IMR-90 (cell line): ENCODE measurements at regions not wholly inside any gene's neighbourhood (a gene's known extent, or its start where the extent isn't known, plus 50 kb on each side); places are given as distances from the start of the nearest gene placed in this dataset.

ENCODE experiments used
- ATAC-seq: fragments of 200-7000 bp; cut with Tn5 transposase; 2 replicates; pipeline ENCODE4 v1.9.1; 2020; ENCODE audit warnings: low read depth, mild to moderate bottlenecking, moderate library complexity
- BruUV-seq: library from RNA; stranded (reverse); fragments of 400-500 nt; replicated peaks from 2 replicates; lab custom pipeline; 2021; lab: Mats Ljungman, UMichigan
- CTCF ChIA-PET: fragments of 300-600 bp; formaldehyde crosslinking; extraction: SDS; loops from one replicate; lab custom pipeline; 2021; ENCODE audit warnings: antibody characterized with exemption; lab: Yijun Ruan, JAX
- POLR2A ChIA-PET: fragments of 300-600 bp; sonication (Branson Sonifier 250); formaldehyde crosslinking; loops from one replicate; lab custom pipeline; 2022; ENCODE audit warnings: antibody characterized with exemption; ENCODE audit not compliant: unreplicated experiment; lab: Charles Lee
- DNase-seq: peaks from one replicate; pipeline ENCODE4 v3.0.0; 2013
- H2AFZ ChIP-seq: replicated peaks from 2 replicates; pipeline ENCODE3; 2013; ENCODE audit warnings: low read length, mild to moderate bottlenecking; ENCODE audit not compliant: poor library complexity
- H2AK5ac ChIP-seq: 2 replicates; pipeline ENCODE4 v1.6.1; 2013; ENCODE audit warnings: low read depth, low read length, inconsistent platforms
- H2AK9ac ChIP-seq: replicated peaks from 2 replicates; pipeline ENCODE3; 2013; ENCODE audit warnings: mild to moderate bottlenecking, low read depth, low read length, moderate library complexity; ENCODE audit not compliant: poor library complexity
- H2BK120ac ChIP-seq: 2 replicates; pipeline ENCODE4 v1.6.1; 2013; ENCODE audit warnings: low read depth, low read length, inconsistent platforms
- H2BK15ac ChIP-seq: 3 replicates; pipeline ENCODE4 v1.6.1; 2013; ENCODE audit warnings: low read depth, low read length, inconsistent platforms
- H2BK20ac ChIP-seq: 2 replicates; pipeline ENCODE4 v1.6.1; 2013; ENCODE audit warnings: low read depth, mild to moderate bottlenecking, inconsistent platforms, low read length, moderate library complexity
- H2BK5ac ChIP-seq: 2 replicates; pipeline ENCODE4 v1.6.1; 2013; ENCODE audit warnings: mild to moderate bottlenecking, low read depth, low read length, inconsistent platforms; ENCODE audit not compliant: poor library complexity, severe bottlenecking
- H3K14ac ChIP-seq: replicated peaks from 2 replicates; pipeline ENCODE4 v1.6.1; 2013; ENCODE audit warnings: low read depth, low read length, inconsistent platforms
- H3K18ac ChIP-seq: 2 replicates; pipeline ENCODE4 v1.6.1; 2013; ENCODE audit warnings: low read depth, low read length, control low read depth
- H3K23ac ChIP-seq: 2 replicates; pipeline ENCODE4 v1.6.1; 2013; ENCODE audit warnings: low read depth, low read length, inconsistent platforms
- H3K27ac ChIP-seq: 2 replicates; pipeline ENCODE4 v1.5.1; 2013; ENCODE audit warnings: mild to moderate bottlenecking, control low read depth, low read length; ENCODE audit not compliant: insufficient read depth
- H3K27me3 ChIP-seq: 2 replicates; pipeline ENCODE4 v1.6.1; 2013; ENCODE audit warnings: low read length; ENCODE audit not compliant: control insufficient read depth, insufficient read depth
- H3K36me3 ChIP-seq: 2 replicates; pipeline ENCODE4 v1.6.1; 2013; ENCODE audit warnings: low read length, mixed read lengths; ENCODE audit not compliant: control insufficient read depth, insufficient read depth
- H3K4ac ChIP-seq: 2 replicates; pipeline ENCODE4 v1.6.1; 2013; ENCODE audit warnings: low read depth, low read length, inconsistent platforms
- H3K4me1 ChIP-seq: 2 replicates; pipeline ENCODE4 v1.6.1; 2013; ENCODE audit warnings: low read length, mixed read lengths; ENCODE audit not compliant: control insufficient read depth, insufficient read depth
- H3K4me2 ChIP-seq: 2 replicates; pipeline ENCODE4 v1.6.1; 2013; ENCODE audit warnings: low read depth, mild to moderate bottlenecking, control low read depth, low read length, moderate library complexity
- H3K4me3 ChIP-seq: 2 replicates; pipeline ENCODE4 v1.5.1; 2013; ENCODE audit warnings: low read depth, mild to moderate bottlenecking, control low read depth, low read length, moderate library complexity; ENCODE audit not compliant: insufficient read depth
- H3K56ac ChIP-seq: 2 replicates; pipeline ENCODE4 v1.6.1; 2013; ENCODE audit warnings: low read length, inconsistent platforms; ENCODE audit not compliant: insufficient read depth; ENCODE audit errors: extremely low read depth
- H3K79me1 ChIP-seq, 2 experiments: 2 replicates each; pipeline ENCODE4 v1.6.1; 2013; ENCODE audit warnings: low read length in 2 of 2, inconsistent platforms in 1 of 2, low read depth in 1 of 2
- H3K9ac ChIP-seq: 2 replicates; pipeline ENCODE4 v1.6.1; 2013; ENCODE audit warnings: low read depth, low read length, control low read depth
- H3K9me1 ChIP-seq: 2 replicates; pipeline ENCODE4 v1.6.1; 2013; ENCODE audit warnings: low read length, inconsistent platforms; ENCODE audit not compliant: insufficient read depth
- H3K9me3 ChIP-seq: 2 replicates; pipeline ENCODE4 v1.6.1; 2013; ENCODE audit warnings: low read length; ENCODE audit not compliant: control insufficient read depth, insufficient read depth
- H4K20me1 ChIP-seq: 2 replicates; pipeline ENCODE4 v1.6.1; 2013; ENCODE audit warnings: low read length, inconsistent platforms; ENCODE audit not compliant: insufficient read depth
- H4K5ac ChIP-seq: 2 replicates; pipeline ENCODE4 v1.6.1; 2013; ENCODE audit warnings: mild to moderate bottlenecking, low read depth, low read length, control low read depth
- H4K8ac ChIP-seq, 2 experiments: 2 replicates each; pipeline ENCODE4 v1.6.1; 2013; ENCODE audit warnings: low read depth in 2 of 2, low read length in 2 of 2, control low read depth in 1 of 2, inconsistent platforms in 1 of 2
- H4K91ac ChIP-seq: 2 replicates; pipeline ENCODE4 v1.6.1; 2013; ENCODE audit warnings: low read depth, low read length, inconsistent platforms; ENCODE audit not compliant: insufficient read depth
- BHLHE40 ChIP-seq: fragments of 150-350 bp; IDR thresholded peaks from 2 replicates; pipeline ENCODE4 v1.6.1; 2016; ENCODE audit warnings: mild to moderate bottlenecking, low read depth, low read length
- CEBPB ChIP-seq: IDR thresholded peaks from 2 replicates; pipeline ENCODE4 v1.6.1; 2012; ENCODE audit warnings: low read depth, low read length, improper control_type of control experiment
- CHD1 ChIP-seq: IDR thresholded peaks from 2 replicates; pipeline ENCODE4 v1.6.1; 2012; ENCODE audit warnings: low read depth, low read length, improper control_type of control experiment
- FOS ChIP-seq: fragments of 150-350 bp; IDR thresholded peaks from 2 replicates; pipeline ENCODE4 v1.6.1; 2016; ENCODE audit warnings: low read depth, low read length
- MAFK ChIP-seq: IDR thresholded peaks from 2 replicates; pipeline ENCODE4 v1.6.1; 2012; ENCODE audit warnings: low read depth, low read length, improper control_type of control experiment
- MAZ ChIP-seq: IDR thresholded peaks from 2 replicates; pipeline ENCODE4 v1.6.1; 2012; ENCODE audit warnings: low read depth, mild to moderate bottlenecking, low read length, improper control_type of control experiment, moderate library complexity, borderline replicate concordance
- MXI1 ChIP-seq: IDR thresholded peaks from 2 replicates; pipeline ENCODE4 v1.6.1; 2012; ENCODE audit warnings: low read depth, mild to moderate bottlenecking, low read length, moderate library complexity, borderline replicate concordance
- NFE2L2 ChIP-seq: fragments of 150-350 bp; IDR thresholded peaks from 2 replicates; pipeline ENCODE4 v1.6.1; 2016; ENCODE audit warnings: low read depth, mild to moderate bottlenecking, low read length
- POLR2A ChIP-seq: IDR thresholded peaks from 2 replicates; pipeline ENCODE4 v1.6.1; 2012; ENCODE audit warnings: mild to moderate bottlenecking, low read depth, low read length
- RAD21 ChIP-seq: IDR thresholded peaks from 2 replicates; pipeline ENCODE4 v1.6.1; 2012; ENCODE audit warnings: low read length, improper control_type of control experiment
- RCOR1 ChIP-seq: IDR thresholded peaks from 2 replicates; pipeline ENCODE4 v1.6.1; 2012; ENCODE audit warnings: mild to moderate bottlenecking, low read length, improper control_type of control experiment; ENCODE audit not compliant: insufficient replicate concordance
- RFX5 ChIP-seq: IDR thresholded peaks from 2 replicates; pipeline ENCODE4 v1.8.0; 2012; ENCODE audit warnings: low read depth, mild to moderate bottlenecking, low read length, moderate library complexity
- SMC3 ChIP-seq: fragments of 150-350 bp; IDR thresholded peaks from 2 replicates; pipeline ENCODE4 v1.6.1; 2016; ENCODE audit warnings: low read depth, mild to moderate bottlenecking, antibody characterized with exemption, low read length, moderate library complexity
- WGBS, 2 experiments: methylation state at CpG; one replicate each; pipeline versions ENCODE4 v1.1.5 to v1.1.7; 2013; ENCODE audit warnings: missing lambda C conversion rate in 2 of 2; ENCODE audit not compliant: insufficient read length in 1 of 2; ENCODE audit errors: extremely low coverage in 2 of 2; 5-methylcytosine and 5-hydroxymethylcytosine counted together
- dilution Hi-C: fragments of 300-500 bp; cut with HindIII; formaldehyde crosslinking; loops from one replicate; pipeline ENCODE4 v1.14.3; 2018; ENCODE audit warnings: low sequenced_read_pairs; ENCODE audit not compliant: unreplicated experiment
- in situ Hi-C: fragments of 300-500 bp; cut with MboI; formaldehyde crosslinking; loops from 3 replicates; pipeline ENCODE4 v1.14.3; 2019; ENCODE audit warnings: low sequenced_read_pairs, inconsistent platforms, mixed read lengths
- intact Hi-C: fragments of 100-400 bp; cut with micrococcal nuclease; formaldehyde crosslinking; loops from 2 replicates; pipeline ENCODE4 v1.10.0; 2022
- TF ChIP-seq, protein P1 (sequence below): conservative IDR thresholded peaks from 2 replicates; pipeline ENCODE4 v1.5.1; 2012; ENCODE audit warnings: mild to moderate bottlenecking, low read depth, low read length, improper control_type of control experiment
- TF ChIP-seq, protein P2 (sequence below): fragments of 150-350 bp; IDR thresholded peaks from 2 replicates; pipeline ENCODE4 v1.6.1; 2017; ENCODE audit warnings: mild to moderate bottlenecking, antibody characterized with exemption, low read length, low read depth
- TF ChIP-seq, protein P3 (sequence below): fragments of 150-350 bp; IDR thresholded peaks from 2 replicates; pipeline ENCODE4 v1.6.1; 2016; ENCODE audit warnings: low read depth, mild to moderate bottlenecking, low read length, moderate library complexity, borderline replicate concordance

DNA sequence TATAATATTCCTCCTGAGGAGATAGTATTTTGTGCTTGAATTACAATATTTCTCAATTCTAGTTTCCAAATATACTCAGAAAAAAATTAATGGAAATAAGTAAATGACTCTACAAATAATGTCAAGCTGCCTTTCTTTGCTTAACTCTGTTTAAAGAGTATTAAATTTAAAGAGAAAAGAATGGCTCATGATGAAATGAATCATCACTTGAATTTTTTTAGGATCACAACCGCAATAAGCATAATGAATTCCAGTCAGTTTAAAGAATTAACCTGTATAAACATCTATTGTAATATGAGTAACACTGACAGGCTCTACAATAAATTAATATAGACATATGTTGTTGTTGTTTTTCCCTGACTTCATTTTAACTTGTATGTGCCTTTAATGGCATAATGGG is 266.2 kb upstream of the ADGRB3 start:
- Histone ChIP-seq H3K18ac (no peak overlapping the region), H2AK9ac (no peak overlapping the region), H3K9me1 (no peaks in the 10 kb centered on the region), H3K9me3 (no peaks in the 10 kb centered on the region), H3K36me3 (no peaks in the 10 kb centered on the region), H2AFZ (no peak overlapping the region), H3K4ac (no peak overlapping the region), H3K9ac (no peak overlapping the region), H2BK20ac (no peak overlapping the region), H2BK120ac (no peak overlapping the region), H3K14ac (no peak overlapping the region), H3K23ac (no peak overlapping the region), H3K4me1 (no peaks in the 10 kb centered on the region), H3K79me1 (no peaks in the 10 kb centered on the region), H3K27me3 (no peaks in the 10 kb centered on the region), H3K4me3 (no peak overlapping the region), H2BK5ac (no peak overlapping the region), H2BK15ac (no peak overlapping the region), H4K20me1 (no peaks in the 10 kb centered on the region), H3K56ac (no peak overlapping the region), H4K91ac (no peak overlapping the region), H4K8ac (no peak overlapping the region), H2AK5ac (no peak overlapping the region), H3K4me2 (no peak overlapping the region), H4K5ac (no peak overlapping the region), H3K27ac (no peak overlapping the region)
- DNase-seq (no peak), ATAC-seq (no peak)
- CTCF ChIA-PET, result no interaction called here
- TF ChIP-seq, protein P1, sequence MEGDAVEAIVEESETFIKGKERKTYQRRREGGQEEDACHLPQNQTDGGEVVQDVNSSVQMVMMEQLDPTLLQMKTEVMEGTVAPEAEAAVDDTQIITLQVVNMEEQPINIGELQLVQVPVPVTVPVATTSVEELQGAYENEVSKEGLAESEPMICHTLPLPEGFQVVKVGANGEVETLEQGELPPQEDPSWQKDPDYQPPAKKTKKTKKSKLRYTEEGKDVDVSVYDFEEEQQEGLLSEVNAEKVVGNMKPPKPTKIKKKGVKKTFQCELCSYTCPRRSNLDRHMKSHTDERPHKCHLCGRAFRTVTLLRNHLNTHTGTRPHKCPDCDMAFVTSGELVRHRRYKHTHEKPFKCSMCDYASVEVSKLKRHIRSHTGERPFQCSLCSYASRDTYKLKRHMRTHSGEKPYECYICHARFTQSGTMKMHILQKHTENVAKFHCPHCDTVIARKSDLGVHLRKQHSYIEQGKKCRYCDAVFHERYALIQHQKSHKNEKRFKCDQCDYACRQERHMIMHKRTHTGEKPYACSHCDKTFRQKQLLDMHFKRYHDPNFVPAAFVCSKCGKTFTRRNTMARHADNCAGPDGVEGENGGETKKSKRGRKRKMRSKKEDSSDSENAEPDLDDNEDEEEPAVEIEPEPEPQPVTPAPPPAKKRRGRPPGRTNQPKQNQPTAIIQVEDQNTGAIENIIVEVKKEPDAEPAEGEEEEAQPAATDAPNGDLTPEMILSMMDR, result no peak
- TF ChIP-seq POLR2A, result no peak
- TF ChIP-seq RFX5, result no peak
- no peak for TF ChIP-seq FOS
- no peak for TF ChIP-seq CEBPB
- TF ChIP-seq MAFK, result no peak
- no peak for TF ChIP-seq RAD21
- no peak for TF ChIP-seq BHLHE40
- TF ChIP-seq, protein P2, sequence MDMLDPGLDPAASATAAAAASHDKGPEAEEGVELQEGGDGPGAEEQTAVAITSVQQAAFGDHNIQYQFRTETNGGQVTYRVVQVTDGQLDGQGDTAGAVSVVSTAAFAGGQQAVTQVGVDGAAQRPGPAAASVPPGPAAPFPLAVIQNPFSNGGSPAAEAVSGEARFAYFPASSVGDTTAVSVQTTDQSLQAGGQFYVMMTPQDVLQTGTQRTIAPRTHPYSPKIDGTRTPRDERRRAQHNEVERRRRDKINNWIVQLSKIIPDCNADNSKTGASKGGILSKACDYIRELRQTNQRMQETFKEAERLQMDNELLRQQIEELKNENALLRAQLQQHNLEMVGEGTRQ, result no peak
- no peak for TF ChIP-seq MAZ
- TF ChIP-seq, protein P3, sequence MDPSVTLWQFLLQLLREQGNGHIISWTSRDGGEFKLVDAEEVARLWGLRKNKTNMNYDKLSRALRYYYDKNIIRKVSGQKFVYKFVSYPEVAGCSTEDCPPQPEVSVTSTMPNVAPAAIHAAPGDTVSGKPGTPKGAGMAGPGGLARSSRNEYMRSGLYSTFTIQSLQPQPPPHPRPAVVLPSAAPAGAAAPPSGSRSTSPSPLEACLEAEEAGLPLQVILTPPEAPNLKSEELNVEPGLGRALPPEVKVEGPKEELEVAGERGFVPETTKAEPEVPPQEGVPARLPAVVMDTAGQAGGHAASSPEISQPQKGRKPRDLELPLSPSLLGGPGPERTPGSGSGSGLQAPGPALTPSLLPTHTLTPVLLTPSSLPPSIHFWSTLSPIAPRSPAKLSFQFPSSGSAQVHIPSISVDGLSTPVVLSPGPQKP, result no peak
- TF ChIP-seq CHD1, result no peak
- TF ChIP-seq SMC3, result no peak
- TF ChIP-seq NFE2L2, result no peak
- no peak for TF ChIP-seq MXI1
- TF ChIP-seq RCOR1, result no peak
- intact Hi-C loops (no loop called here), dilution Hi-C loops (no loop called here), in situ Hi-C loops (no loop called here)
- POLR2A ChIA-PET, result no interaction called here
- no CpG with 5 or more reads among the region's 1 CpG for WGBS, 2 experiments
- no TSS peak for BruUV-seq
